ENCODE measurements at regions not wholly inside any gene's neighbourhood (a gene's known extent, or its start where the extent isn't known, plus 50 kb on each side); places are given as distances from the start of the nearest gene placed in this dataset.

DNA sequence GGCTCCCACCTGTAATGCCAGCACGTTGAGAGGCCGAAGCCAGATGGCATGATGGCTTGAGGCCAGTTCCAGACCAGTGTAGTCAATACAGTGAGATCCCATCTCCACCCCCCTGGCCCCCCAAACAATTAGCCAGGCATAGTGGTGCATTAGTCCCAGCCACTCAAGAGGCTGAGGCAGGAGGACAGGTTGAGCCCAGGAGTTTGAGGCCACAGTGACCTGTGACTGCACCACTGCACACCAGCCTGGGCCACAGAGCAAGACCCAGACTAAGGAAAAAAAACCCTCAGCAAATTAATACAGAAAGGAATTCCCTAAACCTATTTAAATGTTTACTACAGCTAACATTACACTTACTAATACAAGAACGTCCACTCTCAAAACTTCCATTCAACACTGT lies 424.6 kb downstream of the SHQ1 start:
- no peak overlapping the region for H3K27ac Mint-ChIP-seq

GRCh38 chr3:72421786-72422185 lies 426.5 kb downstream of the SHQ1 start:
- Histone ChIP-seq H4K20me1 (ENCODE audit: insufficient read depth, low read length) (peaks cover 100% of the 10 kb centered on the region), H3K4me1 (ENCODE audit: control insufficient read depth in 1 of 2, insufficient read depth in 2 of 2, low read length in 2 of 2) (peaks cover 18 to 38% of the 10 kb centered on the region in 2 donors), H2AFZ (ENCODE audit: insufficient read depth, low read depth, low read length, poor library complexity, severe bottlenecking) (no peak overlapping the region), H3K27ac (ENCODE audit: low read depth in 1 of 2, low read length in 2 of 2) (peak overlapping the region in 1 of 2 donors; percentile 40), H3K27me3 (ENCODE audit: control insufficient read depth in 2 of 2, insufficient read depth in 2 of 2, low read length in 2 of 2) (no peaks in the 10 kb centered on the region), H3K4me2 (replicated peaks; ENCODE audit: extremely low read depth, low read length, poor library complexity, severe bottlenecking) (no peak overlapping the region), H3K79me2 (ENCODE audit: insufficient read depth, low read length) (peaks cover 100% of the 10 kb centered on the region), H3K4me3 (replicated peaks in 1 of 3; ENCODE audit: low read depth in 2 of 3, low read length in 3 of 3) (no peak overlapping the region), H3K36me3 (replicated peaks in 1 of 2; ENCODE audit: control insufficient read depth in 1 of 2, insufficient read depth in 2 of 2, low read length in 2 of 2) (peaks cover 0 to 5% of the 10 kb centered on the region in 2 donors), H3K9ac (ENCODE audit: insufficient read depth, low read length, poor library complexity, severe bottlenecking) (no peak overlapping the region), H3K9me3 (replicated peaks in 1 of 2; ENCODE audit: control insufficient read depth in 1 of 2, insufficient read depth in 1 of 2, low read length in 2 of 2) (peaks cover 6 to 8% of the 10 kb centered on the region in 2 donors)
- Mint-ChIP-seq H3K27me3 (ENCODE audit: low read depth in 3 of 3) (no peaks in the 10 kb centered on the region), H3K36me3 (peaks cover 16 to 17% of the 10 kb centered on the region in 2 donors), H3K27ac (peak overlapping the region in 2 of 7 donors; percentile 23 to 76), H3K9me3 (peaks cover 3 to 13% (median 10%) of the 10 kb centered on the region in 7 donors), H3K4me1 (peaks cover 43% of the 10 kb centered on the region), H3K4me3 (no peak overlapping the region)
- no peak for DNase-seq
- no CpG with 5 or more reads among the region's 2 CpGs for WGBS (ENCODE audit: insufficient coverage)
- TF ChIP-seq CTCF (IDR thresholded peaks at IDR 0.05): no peak
- intact Hi-C loops (cut with micrococcal nuclease): no loop called here

More for the DNA sequence above, 424.6 kb downstream of the SHQ1 start:
- no peaks in the 10 kb centered on the region for H3K27me3 ChIP-seq (ENCODE audit: control insufficient read depth in 2 of 2, insufficient read depth in 2 of 2, low read length in 2 of 2)
- H3K4me3 Mint-ChIP-seq: no peak overlapping the region
- H3K9me3 ChIP-seq (replicated peaks in 1 of 2; ENCODE audit: control insufficient read depth in 1 of 2, insufficient read depth in 1 of 2, low read length in 2 of 2): peaks cover 6 to 8% of the 10 kb centered on the region in 2 donors
- H3K4me1 ChIP-seq (ENCODE audit: control insufficient read depth in 1 of 2, insufficient read depth in 2 of 2, low read length in 2 of 2): peaks cover 27 to 46% of the 10 kb centered on the region in 2 donors
- intact Hi-C loops (cut with micrococcal nuclease): no loop called here
- H3K36me3 ChIP-seq (replicated peaks in 1 of 2; ENCODE audit: control insufficient read depth in 1 of 2, insufficient read depth in 2 of 2, low read length in 2 of 2): peaks cover 0 to 5% of the 10 kb centered on the region in 2 donors
- H3K4me3 ChIP-seq (replicated peaks in 1 of 3; ENCODE audit: low read depth in 2 of 3, low read length in 3 of 3): no peak overlapping the region
- peaks cover 3 to 13% (median 10%) of the 10 kb centered on the region in 7 donors for H3K9me3 Mint-ChIP-seq
- no peak for DNase-seq
- no peak overlapping the region for H3K9ac ChIP-seq (ENCODE audit: insufficient read depth, low read length, poor library complexity, severe bottlenecking)
- no peak overlapping the region for H3K27ac ChIP-seq (ENCODE audit: low read depth in 1 of 2, low read length in 2 of 2)
- peaks cover 100% of the 10 kb centered on the region for H4K20me1 ChIP-seq (ENCODE audit: insufficient read depth, low read length)
- H3K79me2 ChIP-seq (ENCODE audit: insufficient read depth, low read length): peaks cover 100% of the 10 kb centered on the region
- WGBS (ENCODE audit: insufficient coverage): 100% methylated on average over 2 of the region's 3 CpGs
- H3K27me3 Mint-ChIP-seq (ENCODE audit: low read depth in 3 of 3): peaks cover 0 to 1% (median 0%) of the 10 kb centered on the region in 3 donors
- H3K36me3 Mint-ChIP-seq: peaks cover 14 to 18% of the 10 kb centered on the region in 2 donors
- no peak for TF ChIP-seq CTCF (IDR thresholded peaks at IDR 0.05)
- H3K4me1 Mint-ChIP-seq: peaks cover 50% of the 10 kb centered on the region
- H3K4me2 ChIP-seq (replicated peaks; ENCODE audit: extremely low read depth, low read length, poor library complexity, severe bottlenecking): no peak overlapping the region
- H2AFZ ChIP-seq (ENCODE audit: insufficient read depth, low read depth, low read length, poor library complexity, severe bottlenecking): no peak overlapping the region
